Activated T-helper 1 cell treated with Interleukin-2 at 50 U/mL for 16 hours (primary cell): ENCODE measurements at regions not wholly inside any gene's neighbourhood (a gene's known extent, or its start where the extent isn't known, plus 50 kb on each side); places are given as distances from the start of the nearest gene placed in this dataset.

Experiments used
- DNase-seq: peaks from one replicate; pipeline ENCODE4 v3.0.0-alpha.2; 2020; ENCODE audit warnings: low read depth

DNA sequence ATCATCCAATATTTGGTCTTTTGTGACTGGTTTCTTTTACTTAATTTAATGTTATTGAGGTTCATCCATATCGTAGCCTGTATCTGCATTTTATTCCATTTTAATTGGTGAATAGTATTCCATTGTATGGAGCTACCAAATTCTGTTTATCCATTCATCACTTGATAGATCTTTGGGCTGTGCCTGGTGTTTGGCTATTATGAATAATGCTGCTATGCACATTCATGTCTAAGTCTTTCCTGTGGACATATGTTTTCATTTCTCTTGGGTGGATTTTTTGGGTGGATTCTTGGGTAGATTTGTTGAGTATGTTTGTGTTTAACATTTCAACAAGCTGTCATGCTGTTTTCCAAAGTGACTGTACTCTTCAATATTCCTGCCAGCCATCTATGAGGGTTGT is 52.5 kb upstream of the NEDD4L start:
- DNase-seq = no peak

DNA sequence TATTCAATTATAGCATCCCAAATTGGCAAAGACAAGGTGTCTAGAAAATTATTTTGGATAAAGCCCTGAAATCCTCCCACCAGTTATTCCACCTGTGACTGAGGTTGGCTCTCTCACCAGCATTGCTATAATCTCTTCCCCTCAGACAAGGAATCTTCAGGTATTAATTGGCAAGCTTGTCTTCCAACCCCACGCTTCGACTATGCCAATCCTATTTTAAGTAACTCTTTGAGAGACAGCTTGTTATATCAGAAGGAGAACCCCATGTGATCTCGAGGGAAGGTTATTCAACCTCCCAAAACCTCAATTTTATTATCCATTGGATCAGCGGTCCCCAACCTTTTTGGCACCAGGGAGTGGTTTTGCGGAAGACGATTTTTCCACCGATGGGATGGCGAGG is 54.5 kb upstream of the NEDD4L start:
- DNase-seq = no peak

DNA sequence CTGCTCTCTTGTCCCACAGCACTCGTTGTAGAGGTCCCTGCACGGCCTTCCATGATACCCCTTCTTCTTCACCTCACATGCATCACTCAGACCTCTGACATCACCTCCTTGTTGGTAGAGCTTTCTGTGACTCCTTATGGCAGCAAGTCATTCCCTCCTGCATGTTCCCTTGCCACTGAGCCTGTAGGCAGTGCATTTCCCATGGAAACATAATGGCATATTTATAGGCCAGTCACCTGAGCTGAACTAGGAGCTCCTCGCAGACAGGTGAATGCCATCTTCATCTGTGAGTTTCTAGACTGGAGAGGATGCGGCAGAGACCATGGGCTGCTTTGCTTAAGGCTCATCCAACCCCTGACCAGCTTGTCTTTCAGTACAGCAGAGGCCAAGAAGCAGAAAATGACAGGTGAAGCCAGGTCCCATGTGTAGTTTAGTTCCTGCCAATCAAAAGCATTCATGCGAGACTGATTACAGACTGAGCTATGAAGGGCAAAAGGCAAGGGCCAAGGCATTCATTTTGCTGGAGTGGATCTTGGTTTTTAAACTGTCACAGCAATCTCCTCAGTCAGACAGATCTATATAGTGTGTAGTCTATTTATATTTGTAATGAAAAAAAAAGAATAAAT is 59.4 kb upstream of the NEDD4L start:
- DNase-seq = no peak

DNA sequence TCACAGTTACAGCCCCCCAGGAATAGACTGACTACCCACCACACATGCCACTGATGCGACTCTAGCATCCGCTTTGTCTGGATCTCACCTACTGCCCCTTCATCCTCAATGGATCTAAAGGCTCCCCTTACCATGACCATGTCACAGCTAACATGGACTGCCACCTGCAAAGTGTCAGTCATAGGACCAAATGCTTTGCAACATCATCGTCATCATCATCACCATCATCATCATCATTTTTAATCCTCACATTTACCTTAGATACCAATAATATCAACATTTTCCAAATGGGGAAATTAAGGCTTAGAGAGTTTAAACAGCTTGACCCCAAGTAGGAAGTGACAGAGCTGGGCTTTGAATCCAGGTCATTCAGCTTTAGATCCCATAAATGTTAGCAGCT is 60.1 kb upstream of the NEDD4L start:
- DNase-seq = no peak

DNA sequence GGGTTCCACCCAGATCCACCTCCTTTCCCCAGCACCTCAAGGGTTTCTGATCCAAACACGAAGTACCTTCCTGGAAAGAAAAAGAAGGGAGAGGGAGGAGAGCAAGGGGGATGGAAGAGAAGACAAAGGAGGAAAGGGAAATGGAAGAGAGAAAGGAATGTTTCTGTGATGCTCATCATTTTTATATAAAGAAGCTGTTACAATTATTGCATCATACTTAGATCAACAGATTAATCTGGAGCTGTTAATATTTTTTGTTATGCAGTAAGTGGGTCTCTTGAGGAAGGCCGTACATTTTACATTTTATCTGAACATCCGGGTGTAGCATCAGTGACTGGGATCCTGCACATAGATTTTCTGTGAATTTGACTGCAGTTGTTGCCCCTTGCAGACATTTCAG is 60.6 kb upstream of the NEDD4L start:
- no peak for DNase-seq

DNA sequence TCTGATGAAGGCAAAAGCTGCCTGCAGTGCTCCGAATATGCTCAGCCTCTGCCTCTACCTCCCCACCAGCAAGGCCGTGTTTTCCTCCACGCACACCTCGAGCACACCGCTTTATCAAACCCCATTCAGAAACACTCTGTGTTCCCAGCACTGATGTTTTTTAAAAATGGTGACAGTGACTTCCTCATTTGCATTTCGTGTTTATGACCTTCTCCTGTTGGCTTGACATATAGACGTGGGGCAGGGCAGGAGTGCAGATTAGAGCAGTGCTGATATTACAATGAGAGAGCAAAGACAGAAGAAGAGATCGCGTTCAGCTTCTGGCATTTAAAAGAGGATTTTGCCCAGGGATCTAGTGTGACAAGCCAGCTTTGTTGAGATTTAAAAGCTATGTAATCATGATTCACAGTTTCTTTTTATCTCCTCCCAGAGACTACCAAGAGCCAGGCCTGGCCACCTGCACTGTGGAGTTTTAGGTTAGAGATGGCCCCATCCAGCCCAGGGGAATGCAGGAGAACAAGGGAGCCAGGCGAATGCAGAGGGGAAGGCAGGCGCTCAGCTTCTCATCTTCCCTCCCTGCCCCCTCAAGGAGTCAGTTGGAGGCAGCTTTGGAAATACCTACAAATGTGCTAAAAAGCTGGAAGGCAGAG is 61.5 kb upstream of the NEDD4L start:
- no peak for DNase-seq

DNA sequence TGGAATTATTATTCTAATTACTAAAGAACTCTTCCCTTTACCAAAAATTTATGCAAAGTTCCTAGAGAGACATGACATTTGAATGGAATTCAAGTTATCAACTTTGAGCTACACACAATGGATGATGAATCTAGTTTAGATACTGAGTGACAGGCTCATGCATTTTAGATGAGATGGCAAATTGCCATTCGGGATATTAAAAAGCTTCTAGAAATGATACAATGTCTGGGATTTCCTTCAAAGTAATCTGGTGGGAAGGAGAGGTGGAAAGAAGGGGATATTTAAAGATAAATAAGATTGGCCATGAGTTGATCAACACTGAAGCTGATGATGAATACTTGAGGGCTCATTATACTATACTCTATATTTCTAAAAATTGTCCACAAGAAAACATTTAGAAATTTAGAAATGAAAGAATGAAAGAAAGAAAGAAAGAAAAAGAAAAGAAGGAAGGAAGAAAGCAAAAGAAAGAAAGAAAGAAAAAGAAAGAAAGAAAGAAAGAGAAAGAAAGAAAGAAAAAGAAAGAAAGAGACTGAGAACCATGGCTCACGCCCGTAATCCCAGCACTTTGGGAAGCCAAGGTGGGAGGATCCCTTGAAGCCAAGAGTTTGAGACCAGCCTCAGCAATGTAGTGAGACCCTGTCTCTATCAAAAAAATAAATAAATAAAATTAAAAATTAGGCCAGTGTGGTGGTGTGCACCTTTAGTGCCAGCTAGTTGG is 62.6 kb upstream of the NEDD4L start:
- no peak for DNase-seq

DNA sequence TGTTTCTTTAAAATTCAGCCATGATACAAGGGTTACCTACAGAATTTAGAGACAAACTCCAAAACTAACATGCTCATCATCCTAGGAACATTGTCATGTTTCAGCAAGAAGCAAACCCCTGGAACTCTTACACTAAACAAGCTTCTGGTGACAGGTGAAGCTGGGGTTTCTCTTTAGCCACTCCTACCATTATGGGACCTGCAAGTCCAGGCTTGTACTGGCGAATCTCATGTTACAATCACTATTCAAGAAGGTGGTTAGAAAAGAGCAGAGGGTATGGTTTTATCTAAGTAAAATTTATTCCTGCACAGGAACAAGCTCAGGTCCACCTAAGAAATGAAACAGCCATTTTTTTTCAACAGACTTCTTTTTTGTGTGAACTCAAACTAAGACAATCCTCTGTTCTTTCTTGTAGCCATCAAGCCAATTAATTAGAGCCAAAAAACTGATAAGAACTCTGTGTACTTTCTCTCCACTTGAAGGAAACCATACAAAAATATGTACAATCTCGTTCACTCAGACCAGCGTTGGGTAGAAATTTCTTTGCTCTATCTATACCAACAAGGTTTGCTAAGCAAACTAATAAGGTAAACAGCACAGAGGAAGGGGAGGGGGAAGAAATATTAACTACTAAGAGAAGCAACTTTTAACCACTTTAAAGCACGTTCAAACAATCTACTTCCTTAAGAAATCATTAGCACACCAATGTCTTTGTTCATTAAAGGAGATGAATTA is 63.3 kb upstream of the NEDD4L start:
- DNase-seq = no peak

DNA sequence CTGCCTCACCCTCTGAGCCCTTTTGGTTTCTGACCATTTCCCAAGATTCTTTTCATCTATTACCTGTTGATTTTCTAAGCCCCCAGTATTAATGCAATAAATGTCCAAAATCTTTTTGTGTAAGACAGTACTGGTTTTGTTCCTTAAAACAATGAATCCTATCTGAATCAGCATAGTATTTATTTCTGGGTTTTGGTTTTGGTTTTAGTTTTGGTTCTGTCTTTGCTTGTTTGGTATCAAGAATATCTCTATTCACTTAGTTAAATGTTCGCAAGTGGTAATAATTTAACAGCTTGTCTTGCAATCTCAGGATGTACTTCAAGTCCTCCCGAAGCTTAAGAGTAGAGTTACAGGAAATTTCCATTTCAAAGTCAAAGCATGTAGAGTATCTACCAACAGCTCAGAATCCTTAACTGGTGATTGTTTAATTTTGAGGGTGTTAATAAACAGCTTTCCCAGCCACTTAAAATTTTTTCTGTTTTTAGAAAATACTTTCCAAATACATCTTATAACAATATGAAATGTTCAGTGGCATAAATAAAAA is 67.7 kb upstream of the NEDD4L start:
- DNase-seq = no peak

DNA sequence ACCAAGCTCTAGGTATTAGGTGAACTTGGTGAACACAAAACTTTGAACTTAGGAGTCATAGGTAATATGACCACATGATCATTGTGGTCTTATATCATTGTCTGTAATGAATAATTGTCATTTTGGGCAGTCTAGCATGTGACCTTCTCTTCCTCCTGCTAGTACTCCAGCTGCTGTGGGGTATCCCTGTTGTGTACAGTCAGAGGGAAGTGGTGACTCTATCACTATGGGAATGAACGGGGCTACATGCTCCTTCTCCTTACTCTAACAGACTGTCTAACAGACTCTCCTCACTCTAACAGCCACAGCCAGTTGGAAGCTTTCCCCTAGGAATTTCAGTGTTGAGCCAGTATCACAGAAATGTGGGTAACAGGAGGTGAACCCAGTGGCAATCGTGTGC is 68.2 kb upstream of the NEDD4L start:
- no peak for DNase-seq

DNA sequence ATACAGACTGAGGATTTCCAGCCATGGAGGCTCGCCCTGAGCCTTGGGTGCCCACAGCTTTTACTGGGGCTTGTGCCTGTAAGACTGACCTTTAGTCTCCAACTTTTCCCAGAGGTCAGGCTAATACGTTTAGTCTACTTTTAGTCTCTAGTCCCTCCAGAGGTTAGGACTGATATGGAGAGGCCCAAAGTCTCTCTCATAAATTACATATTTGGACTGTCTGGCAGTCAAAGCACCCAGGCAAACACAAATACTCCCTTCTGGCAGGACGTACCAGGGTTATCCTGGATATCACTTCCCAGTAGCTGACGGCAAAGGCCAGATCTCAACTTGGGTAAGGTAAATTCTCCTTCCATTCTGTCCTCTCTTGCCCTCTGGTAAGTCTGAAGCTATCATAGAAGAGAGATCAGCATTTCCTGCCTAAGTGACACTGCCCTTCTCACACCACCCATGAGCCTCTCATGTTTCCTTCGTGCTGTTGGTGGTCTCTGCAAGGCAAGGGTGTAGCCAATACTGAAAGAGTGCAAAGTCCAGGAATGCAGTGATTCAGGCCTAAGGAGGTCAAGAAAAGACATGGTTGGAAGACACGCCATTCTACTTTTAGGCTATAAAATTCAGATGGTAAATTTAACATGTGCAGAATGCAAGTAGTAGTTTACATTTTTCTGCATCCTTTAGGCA is 69.3 kb upstream of the NEDD4L start:
- no peak for DNase-seq

DNA sequence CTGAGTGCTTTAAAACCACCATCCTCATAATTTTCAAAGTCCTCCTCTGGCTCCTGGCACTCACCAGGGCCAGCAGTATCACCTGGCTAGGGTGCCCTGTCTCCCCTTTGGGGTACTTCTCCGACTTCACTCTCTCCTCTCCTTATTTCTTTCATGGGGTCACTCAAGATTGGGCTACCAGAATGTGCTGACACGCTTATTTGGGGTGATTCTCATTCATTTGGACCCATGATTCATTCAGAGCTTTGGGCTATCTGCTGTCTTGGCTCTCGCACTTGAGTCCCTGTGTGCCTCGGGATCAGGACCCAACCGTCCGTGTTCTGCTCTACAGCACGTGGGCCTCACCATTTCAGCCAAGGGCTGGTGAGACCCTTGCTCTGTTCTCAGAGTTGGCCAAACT is 70.1 kb upstream of the NEDD4L start:
- DNase-seq = no peak

DNA sequence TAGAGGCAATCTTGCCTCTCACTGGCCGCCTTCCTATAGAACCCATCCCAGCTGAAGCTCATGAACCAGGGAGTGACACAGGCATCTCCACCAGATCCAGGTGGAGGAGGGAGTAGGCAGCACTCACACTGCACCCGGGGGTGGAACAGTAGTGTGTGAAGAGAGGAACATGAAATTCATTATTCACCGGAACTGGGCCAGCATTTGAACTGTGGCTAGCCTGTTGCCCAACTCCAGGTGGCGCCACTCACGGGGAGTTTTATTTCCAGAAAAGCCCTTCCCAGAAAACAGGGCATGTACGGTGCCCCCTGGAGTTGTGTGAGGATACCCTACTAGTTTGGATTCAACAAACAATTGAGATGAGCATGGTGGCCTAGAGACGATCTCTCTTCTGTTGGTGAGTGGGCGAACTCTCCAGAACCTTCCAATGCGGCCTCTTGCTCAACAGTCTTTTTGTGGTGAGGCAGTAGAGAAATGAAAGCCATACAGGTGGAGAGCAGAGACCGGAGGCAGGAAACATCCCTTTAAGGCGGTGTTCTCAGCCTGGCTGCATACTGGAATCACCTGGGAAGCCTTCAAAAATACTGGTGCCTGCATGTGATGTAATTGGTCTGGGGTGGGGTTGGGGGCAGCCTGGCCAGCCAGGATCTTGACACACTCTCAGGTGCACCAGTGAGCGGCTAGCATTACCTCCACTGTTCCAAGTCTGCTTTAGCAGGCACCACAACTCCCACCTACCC is 73.5 kb upstream of the NEDD4L start:
- no peak for DNase-seq

DNA sequence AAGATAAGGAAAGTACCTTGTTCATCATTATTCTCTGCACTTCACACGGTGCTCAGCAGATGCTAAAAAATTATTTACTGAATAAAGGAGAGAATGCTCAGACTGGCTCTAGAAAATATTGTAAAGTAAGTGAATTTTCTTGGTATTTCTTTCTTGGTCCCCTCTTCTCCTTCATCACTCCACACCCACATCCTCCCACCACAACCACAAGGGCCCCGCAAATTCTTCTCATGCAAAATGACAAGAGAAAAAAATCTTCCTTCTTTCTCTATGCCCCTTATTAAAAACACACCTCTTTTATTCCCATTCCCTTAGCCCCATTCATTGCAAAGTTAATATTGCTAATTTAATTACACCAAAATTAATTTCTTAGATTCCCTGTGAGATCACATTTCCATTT is 74.2 kb upstream of the NEDD4L start:
- no peak for DNase-seq

DNA sequence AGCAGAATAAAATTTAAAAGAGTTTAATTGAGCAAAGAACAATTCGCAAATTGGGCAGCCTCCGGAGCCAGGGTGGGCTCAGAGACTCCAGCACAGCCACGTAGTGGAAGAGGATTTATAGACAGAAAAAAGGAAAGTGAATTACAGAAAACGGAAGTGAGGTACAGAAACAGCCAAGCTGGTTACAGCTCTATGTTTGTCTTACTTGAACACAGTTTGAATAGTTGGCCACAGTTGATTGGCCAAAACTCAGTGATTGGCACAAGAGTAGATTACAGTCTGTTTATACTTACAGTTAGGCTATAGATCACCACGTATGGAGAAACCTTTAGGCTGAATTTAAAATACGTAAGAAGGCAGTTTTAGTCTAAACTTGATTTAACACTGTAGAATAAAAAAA is 78.8 kb upstream of the NEDD4L start:
- no peak for DNase-seq

DNA sequence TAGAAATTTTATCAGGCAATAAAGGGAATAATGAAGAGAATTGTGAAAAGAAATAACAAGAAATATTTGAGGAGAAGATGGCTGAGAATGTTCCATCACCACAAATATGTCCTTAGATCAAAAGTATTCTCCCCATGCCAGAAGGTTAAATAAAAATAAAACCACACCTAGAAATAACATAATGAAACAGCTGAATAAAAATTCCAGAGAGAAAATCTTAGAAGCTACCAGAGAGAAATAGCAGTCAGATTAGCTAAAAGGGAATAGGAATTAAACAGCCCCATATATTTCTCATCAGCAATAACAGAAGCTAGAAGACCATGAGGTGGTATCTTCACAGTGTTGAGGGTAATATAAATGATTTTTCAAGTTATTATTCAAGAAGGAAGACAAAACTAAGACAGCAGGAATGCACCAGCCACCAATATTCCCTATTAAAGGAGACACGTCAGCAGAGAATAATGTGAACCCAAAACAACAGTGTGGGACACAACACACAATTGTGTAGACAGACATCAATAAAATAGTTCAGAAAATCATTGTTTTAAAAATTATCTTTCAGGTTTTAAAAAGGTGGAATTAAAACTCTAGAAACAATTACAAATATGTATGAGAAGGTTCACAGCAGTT is 82.0 kb upstream of the NEDD4L start:
- DNase-seq = no peak

DNA sequence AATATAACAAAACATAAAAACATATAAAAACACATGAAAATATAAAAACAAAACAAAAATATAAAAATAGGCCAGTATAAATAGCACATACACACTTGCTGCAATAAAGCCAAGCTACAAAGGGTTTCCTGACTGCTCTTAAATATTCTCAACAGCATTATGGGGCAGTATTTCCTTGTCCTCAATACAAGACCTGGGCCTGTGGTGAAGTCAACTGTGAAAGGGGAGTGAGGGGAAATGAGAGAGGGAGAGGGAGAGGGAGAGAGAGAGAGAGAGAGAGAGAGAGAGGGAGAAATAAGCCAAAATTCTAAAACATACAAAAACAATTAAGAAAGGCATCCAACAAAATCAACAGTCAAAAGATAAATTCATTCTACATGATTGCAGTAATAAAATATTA is 82.6 kb upstream of the NEDD4L start:
- no peak for DNase-seq

DNA sequence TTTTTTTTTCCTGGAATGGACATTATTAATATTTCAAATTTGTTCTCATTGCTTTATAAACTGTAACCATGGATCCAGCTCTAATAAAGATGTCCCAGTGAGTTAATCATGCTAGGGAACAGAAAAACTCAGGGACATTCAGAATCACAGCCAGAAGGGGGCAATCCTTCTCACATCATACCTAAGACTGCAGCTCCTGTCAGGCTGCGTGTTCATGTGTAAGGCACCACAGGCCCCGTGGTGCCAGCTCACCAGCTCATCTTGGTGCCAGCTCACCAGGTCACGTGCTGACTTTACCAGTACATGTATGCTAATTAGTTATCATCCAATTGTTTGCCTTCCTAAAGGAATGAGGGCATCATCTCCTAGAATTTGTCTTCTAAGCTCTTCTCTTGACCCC is 84.7 kb upstream of the NEDD4L start:
- DNase-seq = no peak

DNA sequence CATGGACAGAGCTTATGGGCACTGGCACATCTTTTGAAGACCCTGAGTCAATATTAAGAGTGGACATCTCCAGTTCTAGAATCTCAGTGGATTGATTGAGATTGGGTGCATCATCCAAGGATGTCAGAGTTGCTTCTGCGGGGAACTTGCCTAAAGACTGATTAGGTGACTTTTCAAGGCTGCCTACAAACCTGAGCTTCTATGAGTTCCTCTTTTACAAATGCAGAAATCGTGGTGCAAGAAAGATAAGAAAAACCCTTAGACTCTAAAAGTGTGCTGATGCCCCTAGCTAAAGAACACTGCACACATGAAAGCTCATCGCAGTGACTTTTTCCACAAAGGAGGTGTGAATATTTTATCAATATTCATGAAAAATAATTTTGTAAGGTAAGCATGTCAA is 86.8 kb upstream of the NEDD4L start:
- DNase-seq = no peak

DNA sequence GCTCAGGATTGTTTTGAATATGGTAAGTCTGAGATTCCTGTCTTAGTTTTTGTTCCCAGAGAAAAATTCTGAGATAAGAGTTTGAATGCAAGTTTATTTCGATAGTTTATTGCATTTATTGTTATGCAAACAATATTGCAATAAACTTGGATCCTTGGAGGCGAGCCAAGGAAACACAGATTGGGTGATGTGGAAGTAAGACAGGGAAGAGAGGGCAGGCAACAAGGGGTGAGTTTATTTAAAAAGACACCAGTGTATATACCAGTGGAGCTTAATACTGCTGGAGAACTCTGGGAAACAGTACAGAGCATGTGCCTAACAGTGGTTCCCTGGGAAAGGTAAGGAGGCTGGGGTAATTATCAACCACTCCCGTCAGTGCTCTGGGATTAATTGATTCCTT is 87.5 kb upstream of the NEDD4L start:
- no peak for DNase-seq

DNA sequence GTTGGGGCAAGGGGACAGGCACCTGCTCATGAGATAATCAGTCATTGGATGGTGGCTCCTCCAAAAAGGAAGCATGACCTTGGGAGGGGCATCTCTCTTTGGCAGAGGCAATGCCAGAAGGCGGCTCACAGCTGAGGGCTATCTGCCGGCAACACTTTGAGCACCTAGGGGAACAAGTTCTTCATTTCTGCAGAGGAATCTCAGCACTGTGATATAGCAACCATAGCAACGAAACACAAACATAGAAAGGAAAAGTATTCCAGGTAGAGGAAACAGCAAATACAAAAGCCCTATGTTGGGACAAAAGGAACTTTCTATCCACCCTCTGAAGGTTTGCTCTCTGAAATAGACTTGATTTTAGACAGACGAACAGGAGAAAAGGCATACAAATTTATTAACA is 89.1 kb upstream of the NEDD4L start:
- DNase-seq = no peak
